ENCODE measurements at regions not wholly inside any gene's neighbourhood (a gene's known extent, or its start where the extent isn't known, plus 50 kb on each side); places are given as distances from the start of the nearest gene placed in this dataset.
A peak's percentile ranks its signal among the peaks of the same experiment; 100 is the strongest.

GRCh38 chr14:95442016-95442632, 74.3 kb downstream of the SYNE3 start:
- DNase-seq: no peak

GRCh38 chr14:95440951-95441350, 75.5 kb downstream of the SYNE3 start:
- DNase-seq: no peak

GRCh38 chr14:95440496-95440895, 76.0 kb downstream of the SYNE3 start:
- DNase-seq: no peak

GRCh38 chr14:95439881-95440280, 76.6 kb downstream of the SYNE3 start:
- DNase-seq: no peak

GRCh38 chr14:95437715-95438114, 78.7 kb downstream of the SYNE3 start:
- DNase-seq: no peak

- no peak for DNase-seq
Observed at GRCh38 chr14:95436354-95436753, 80.1 kb downstream of the SYNE3 start.

GRCh38 chr14:95434121-95434520, 82.3 kb downstream of the SYNE3 start:
- DNase-seq: no peak

GRCh38 chr14:95433094-95433478, 83.4 kb downstream of the SYNE3 start:
- no peak for DNase-seq

- no peak for DNase-seq
Observed at GRCh38 chr14:95432144-95433093, 84.0 kb downstream of the SYNE3 start.

GRCh38 chr14:95431199-95432143, 85.0 kb downstream of the SYNE3 start:
- peak; percentile 7 to 22 for DNase-seq

- no peak for DNase-seq
Observed at GRCh38 chr14:95428557-95428956, 87.9 kb downstream of the SYNE3 start.

GRCh38 chr14:95426116-95426475, 90.4 kb downstream of the SYNE3 start:
- no peak for DNase-seq

GRCh38 chr14:95425369-95426115, 90.9 kb downstream of the SYNE3 start:
- DNase-seq: no peak

GRCh38 chr14:95424529-95424928, 91.9 kb downstream of the SYNE3 start:
- DNase-seq: no peak

GRCh38 chr14:95421741-95422140, 94.7 kb downstream of the SYNE3 start:
- no peak for DNase-seq

GRCh38 chr14:95420060-95420459, 96.4 kb downstream of the SYNE3 start:
- DNase-seq: no peak

- DNase-seq: no peak
Observed at GRCh38 chr14:95419569-95419968, 96.9 kb downstream of the SYNE3 start.

GRCh38 chr14:95418858-95419257, 97.6 kb downstream of the SYNE3 start:
- DNase-seq: no peak

- no peak for DNase-seq
Observed at GRCh38 chr14:95417492-95417891, 97.8 kb upstream of the CLMN start.

- no peak for DNase-seq
Observed at GRCh38 chr14:95415993-95416392, 96.3 kb upstream of the CLMN start.

GRCh38 chr14:95413289-95414215, 93.8 kb upstream of the CLMN start:
- DNase-seq: no peak

Data from Kasumi-1 (cell line).